Colonic mucosa (tissue), 4 donors: ENCODE measurements at regions not wholly inside any gene's neighbourhood (a gene's known extent, or its start where the extent isn't known, plus 50 kb on each side); places are given as distances from the start of the nearest gene placed in this dataset.

Experiments used
- DNase-seq: peaks from one replicate; pipeline ENCODE4 v3.0.0-alpha.2; 2020
- H3K27ac ChIP-seq: fragments of 200-600 bp; one replicate; pipeline ENCODE4 v1.8.0; 2021
- H3K27me3 ChIP-seq: fragments of 200-600 bp; one replicate; pipeline ENCODE4 v1.8.0; 2021
- H3K36me3 ChIP-seq: fragments of 200-600 bp; one replicate; pipeline ENCODE4 v1.8.0; 2021
- H3K4me1 ChIP-seq: fragments of 200-600 bp; one replicate; pipeline ENCODE4 v1.8.0; 2021; ENCODE audit warnings: mild to moderate bottlenecking
- H3K4me3 ChIP-seq: fragments of 200-600 bp; one replicate; pipeline ENCODE4 v1.8.0; 2021
- H3K9ac ChIP-seq, 2 donors: one replicate each; pipeline ENCODE4 v1.7.0; 2013; ENCODE audit warnings: control low read depth in 2 of 2, low read depth in 2 of 2, low read length in 2 of 2
- H3K9me3 ChIP-seq: fragments of 200-600 bp; one replicate; pipeline ENCODE4 v1.8.0; 2021
- intact Hi-C: fragments of 100-400 bp; cut with DNase I; formaldehyde crosslinking; loops from one replicate; pipeline ENCODE4 v1.14.1; 2022
- TF ChIP-seq, protein P1 (sequence below): fragments of 200-600 bp; IDR thresholded peaks from one replicate; pipeline ENCODE4 v1.8.0; 2022; ENCODE audit warnings: antibody characterized with exemption, mild to moderate bottlenecking
- donor health status: healthy.
- donor health status: DM: no; HTN: no; CAD: no.
- donor health status: DM: no; HTN: no; CAD: no.

DNA sequence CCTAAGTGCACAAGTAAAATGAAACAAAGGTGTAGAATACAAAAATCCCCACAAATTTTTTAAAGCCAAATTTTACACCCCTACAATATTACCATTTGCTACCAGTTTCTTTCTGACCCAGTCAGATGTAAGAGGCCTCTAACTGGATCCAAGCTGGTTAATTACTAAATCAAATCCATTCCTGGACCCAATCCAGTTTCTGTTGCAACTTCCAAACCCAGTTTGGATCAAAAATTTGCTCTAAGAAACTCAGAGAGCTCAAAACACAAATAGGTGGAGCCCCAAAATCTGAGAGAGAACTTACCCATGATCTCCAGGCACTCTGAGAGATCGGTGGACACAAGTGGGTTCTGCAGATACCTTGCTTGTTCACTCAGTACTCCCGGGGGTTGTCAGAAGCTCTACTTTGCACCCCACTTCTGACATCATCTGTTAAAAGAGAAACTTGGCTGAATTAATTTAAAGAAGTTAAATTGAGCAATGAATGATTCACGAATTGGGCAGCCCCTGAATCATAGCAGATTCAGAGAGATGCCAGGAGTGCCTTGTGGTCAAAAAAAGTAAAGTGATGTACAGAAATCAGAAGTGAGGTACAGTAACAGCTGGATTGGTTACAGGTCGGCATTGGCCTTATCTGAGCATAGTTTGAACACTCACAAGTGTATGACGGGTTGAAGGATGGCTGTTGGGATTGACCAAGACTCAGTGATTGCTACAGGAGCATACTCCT is 448.0 kb downstream of the KCNT2 start:
- Histone ChIP-seq H3K9ac (no peak overlapping the region), H3K36me3 (no peaks in the 10 kb centered on the region), H3K4me1 (no peaks in the 10 kb centered on the region), H3K27me3 (no peaks in the 10 kb centered on the region), H3K27ac (no peak overlapping the region), H3K9me3 (no peaks in the 10 kb centered on the region), H3K4me3 (no peak overlapping the region)
- DNase-seq: no peak
- intact Hi-C loops: no loop called here
- TF ChIP-seq, protein P1, sequence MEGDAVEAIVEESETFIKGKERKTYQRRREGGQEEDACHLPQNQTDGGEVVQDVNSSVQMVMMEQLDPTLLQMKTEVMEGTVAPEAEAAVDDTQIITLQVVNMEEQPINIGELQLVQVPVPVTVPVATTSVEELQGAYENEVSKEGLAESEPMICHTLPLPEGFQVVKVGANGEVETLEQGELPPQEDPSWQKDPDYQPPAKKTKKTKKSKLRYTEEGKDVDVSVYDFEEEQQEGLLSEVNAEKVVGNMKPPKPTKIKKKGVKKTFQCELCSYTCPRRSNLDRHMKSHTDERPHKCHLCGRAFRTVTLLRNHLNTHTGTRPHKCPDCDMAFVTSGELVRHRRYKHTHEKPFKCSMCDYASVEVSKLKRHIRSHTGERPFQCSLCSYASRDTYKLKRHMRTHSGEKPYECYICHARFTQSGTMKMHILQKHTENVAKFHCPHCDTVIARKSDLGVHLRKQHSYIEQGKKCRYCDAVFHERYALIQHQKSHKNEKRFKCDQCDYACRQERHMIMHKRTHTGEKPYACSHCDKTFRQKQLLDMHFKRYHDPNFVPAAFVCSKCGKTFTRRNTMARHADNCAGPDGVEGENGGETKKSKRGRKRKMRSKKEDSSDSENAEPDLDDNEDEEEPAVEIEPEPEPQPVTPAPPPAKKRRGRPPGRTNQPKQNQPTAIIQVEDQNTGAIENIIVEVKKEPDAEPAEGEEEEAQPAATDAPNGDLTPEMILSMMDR: no peak

DNA sequence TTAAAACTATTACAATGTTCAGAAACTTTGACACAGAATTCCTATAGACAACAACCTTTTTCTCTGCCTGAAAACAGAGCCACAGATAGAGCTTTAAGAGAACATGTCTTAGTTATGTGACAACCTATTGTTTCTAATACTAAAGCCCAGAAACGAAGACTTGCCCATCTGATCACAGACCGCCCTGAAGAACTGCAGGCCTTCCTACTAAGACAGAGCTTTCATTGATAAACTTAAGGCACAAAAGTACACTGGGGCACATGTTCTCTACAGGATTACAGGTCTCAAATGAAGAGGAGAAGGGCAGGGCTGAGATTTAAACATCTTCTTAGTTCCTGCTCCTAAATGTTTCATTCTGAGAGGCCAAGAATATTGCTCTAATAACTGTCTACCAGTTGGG is 452.7 kb downstream of the KCNT2 start:
- intact Hi-C loops: no loop called here

DNA sequence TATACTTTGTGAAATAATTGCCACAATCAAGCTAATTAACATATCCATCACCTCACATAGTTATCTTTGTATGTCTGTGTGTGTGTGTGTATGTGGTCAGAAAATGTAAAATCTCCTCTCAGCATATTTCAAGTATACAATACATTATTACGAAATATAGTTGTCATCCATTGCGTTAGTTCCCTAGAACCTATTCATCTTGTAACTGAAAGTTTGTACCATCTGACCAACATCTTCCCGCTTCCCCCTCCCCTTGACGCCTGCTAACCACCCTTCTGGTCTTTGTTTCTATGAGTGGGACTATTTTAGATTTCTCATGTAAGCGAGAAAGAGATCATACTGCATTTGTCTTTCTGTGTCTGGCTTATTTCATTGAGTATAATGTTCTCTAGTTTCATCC is 455.3 kb downstream of the KCNT2 start:
- Histone ChIP-seq H3K4me3 (no peak overlapping the region), H3K27me3 (no peaks in the 10 kb centered on the region), H3K9me3 (no peaks in the 10 kb centered on the region), H3K36me3 (no peaks in the 10 kb centered on the region), H3K27ac (no peak overlapping the region), H3K9ac (no peak overlapping the region), H3K4me1 (no peaks in the 10 kb centered on the region)
- DNase-seq: no peak
- TF ChIP-seq, protein P1: no peak
- intact Hi-C loops: no loop called here

More for the DNA sequence above, 452.7 kb downstream of the KCNT2 start:
- Histone ChIP-seq H3K27me3 (no peaks in the 10 kb centered on the region), H3K27ac (no peak overlapping the region), H3K4me3 (no peak overlapping the region), H3K9ac (no peak overlapping the region), H3K36me3 (no peaks in the 10 kb centered on the region), H3K4me1 (no peaks in the 10 kb centered on the region), H3K9me3 (no peaks in the 10 kb centered on the region)
- TF ChIP-seq, protein P1: no peak
- no peak for DNase-seq

DNA sequence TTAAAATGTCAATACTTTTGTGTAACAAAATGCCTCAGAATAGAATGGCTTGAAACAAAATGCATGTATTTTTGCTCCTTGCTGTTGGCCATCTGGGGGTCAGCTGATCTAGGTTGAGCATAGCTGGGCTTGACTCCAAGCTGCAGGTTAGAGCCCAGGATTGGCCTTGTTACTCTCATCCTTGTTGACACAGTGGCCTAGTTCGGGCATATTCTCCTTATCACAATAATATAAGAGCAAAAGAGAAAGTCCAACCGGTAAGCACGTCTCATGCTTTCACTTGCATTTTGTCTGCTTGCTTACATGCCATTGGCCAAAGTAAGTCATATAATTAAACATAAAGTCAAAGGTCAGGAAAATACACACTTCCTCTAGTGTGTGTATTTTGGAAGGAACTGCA is 456.2 kb downstream of the KCNT2 start:
- DNase-seq: peak; percentile 35
- H3K4me3 ChIP-seq: no peak overlapping the region
- no peaks in the 10 kb centered on the region for H3K9me3 ChIP-seq
- H3K27ac ChIP-seq: no peak overlapping the region
- intact Hi-C loops: no loop called here
- no peaks in the 10 kb centered on the region for H3K4me1 ChIP-seq
- no peak overlapping the region for H3K9ac ChIP-seq
- H3K36me3 ChIP-seq: no peaks in the 10 kb centered on the region
- H3K27me3 ChIP-seq: no peaks in the 10 kb centered on the region
- TF ChIP-seq, protein P1: no peak

DNA sequence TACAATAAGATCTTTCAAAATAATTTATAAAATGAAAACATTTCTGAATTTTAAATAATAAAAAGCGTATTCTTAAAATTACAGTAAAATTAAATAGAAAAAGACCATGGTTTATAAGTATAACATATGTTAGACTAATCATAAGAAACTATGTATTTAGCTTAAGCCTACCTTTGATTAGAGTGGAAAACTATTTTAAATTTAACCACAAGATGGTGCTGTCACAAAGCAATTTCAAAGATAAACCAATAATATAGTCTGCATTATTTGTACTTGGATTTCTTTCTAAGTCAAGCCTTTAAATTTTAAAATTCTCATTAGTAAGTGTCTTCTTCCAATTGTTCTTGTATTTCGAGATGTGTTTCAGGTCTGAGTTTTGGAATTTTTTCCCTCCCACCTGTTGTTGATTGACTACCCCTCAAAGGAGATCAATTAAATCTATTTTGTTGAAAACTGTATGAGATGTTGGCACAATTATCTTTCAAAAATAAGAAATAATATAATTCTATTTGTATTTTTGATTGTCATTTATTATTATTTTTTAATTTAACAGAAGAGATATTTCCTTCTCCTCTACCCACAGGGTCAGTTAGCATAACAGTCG is 459.8 kb downstream of the KCNT2 start:
- Histone ChIP-seq H3K4me3 (no peak overlapping the region), H3K27me3 (no peaks in the 10 kb centered on the region), H3K27ac (no peak overlapping the region), H3K4me1 (no peaks in the 10 kb centered on the region), H3K9me3 (no peaks in the 10 kb centered on the region), H3K36me3 (no peaks in the 10 kb centered on the region), H3K9ac (no peak overlapping the region)
- no peak for DNase-seq
- intact Hi-C loops: loop anchor here (5.0 kb wide), 1 partner anchor 514 kb away; no protein-coding TSS in a partner anchor
- TF ChIP-seq, protein P1: peak; percentile 64
